ENCODE measurements at regions not wholly inside any gene's neighbourhood (a gene's known extent, or its start where the extent isn't known, plus 50 kb on each side); places are given as distances from the start of the nearest gene placed in this dataset.

DNA sequence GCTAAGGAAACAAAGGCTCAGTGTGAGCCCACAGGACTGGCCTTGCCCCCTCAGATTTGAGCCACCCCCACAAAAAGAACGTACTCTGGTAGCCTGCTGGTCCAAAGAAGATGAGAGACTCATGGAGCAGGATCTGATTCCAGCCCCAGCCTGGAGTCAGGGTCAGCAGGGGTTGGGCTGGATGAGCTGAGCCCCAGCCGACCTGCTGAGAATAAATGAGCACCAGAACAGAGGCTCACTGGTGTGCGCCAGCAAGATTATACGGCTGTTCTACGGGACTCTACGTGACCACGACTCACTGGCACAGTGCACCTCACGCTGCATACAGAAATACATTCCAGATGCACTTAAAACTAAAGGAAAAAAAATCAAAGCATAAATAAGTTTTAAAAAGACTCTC, 186.0 kb upstream of the RPL38 start:
- TF ChIP-seq POLR2AphosphoS5 (IDR thresholded peaks at IDR 0.05) (no peak), POLR2A (IDR thresholded peaks at IDR 0.05) (no peak), EP300 (IDR thresholded peaks at IDR 0.05) (no peak)
- TF ChIP-seq, protein P1, sequence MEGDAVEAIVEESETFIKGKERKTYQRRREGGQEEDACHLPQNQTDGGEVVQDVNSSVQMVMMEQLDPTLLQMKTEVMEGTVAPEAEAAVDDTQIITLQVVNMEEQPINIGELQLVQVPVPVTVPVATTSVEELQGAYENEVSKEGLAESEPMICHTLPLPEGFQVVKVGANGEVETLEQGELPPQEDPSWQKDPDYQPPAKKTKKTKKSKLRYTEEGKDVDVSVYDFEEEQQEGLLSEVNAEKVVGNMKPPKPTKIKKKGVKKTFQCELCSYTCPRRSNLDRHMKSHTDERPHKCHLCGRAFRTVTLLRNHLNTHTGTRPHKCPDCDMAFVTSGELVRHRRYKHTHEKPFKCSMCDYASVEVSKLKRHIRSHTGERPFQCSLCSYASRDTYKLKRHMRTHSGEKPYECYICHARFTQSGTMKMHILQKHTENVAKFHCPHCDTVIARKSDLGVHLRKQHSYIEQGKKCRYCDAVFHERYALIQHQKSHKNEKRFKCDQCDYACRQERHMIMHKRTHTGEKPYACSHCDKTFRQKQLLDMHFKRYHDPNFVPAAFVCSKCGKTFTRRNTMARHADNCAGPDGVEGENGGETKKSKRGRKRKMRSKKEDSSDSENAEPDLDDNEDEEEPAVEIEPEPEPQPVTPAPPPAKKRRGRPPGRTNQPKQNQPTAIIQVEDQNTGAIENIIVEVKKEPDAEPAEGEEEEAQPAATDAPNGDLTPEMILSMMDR (IDR thresholded peaks at IDR 0.05), result no peak
